ENCODE measurements at regions not wholly inside any gene's neighbourhood (a gene's known extent, or its start where the extent isn't known, plus 50 kb on each side); places are given as distances from the start of the nearest gene placed in this dataset.

- no peak overlapping the region for H3K27ac ChIP-seq (ENCODE audit: low read depth, low read length)
- ChIA-PET POLR2A (no interaction called here), CTCF (no interaction called here)
- H3K9me3 ChIP-seq (ENCODE audit: control insufficient read depth, insufficient read depth, low read length): no peaks in the 10 kb centered on the region
- no peak for DNase-seq (ENCODE audit: low read depth, low spot score)
- no peaks in the 10 kb centered on the region for H3K27me3 ChIP-seq (ENCODE audit: control insufficient read depth, insufficient read depth, low read length)
- H3K4me3 ChIP-seq (ENCODE audit: low read depth, low read length): no peak overlapping the region
- TF ChIP-seq CTCF (IDR thresholded peaks at IDR 0.05; ENCODE audit: low read depth, low read length): no peak
These were observed 368.6 kb upstream of the C2CD4B start for GRCh38 chr15:62533687-62534086.

DNA sequence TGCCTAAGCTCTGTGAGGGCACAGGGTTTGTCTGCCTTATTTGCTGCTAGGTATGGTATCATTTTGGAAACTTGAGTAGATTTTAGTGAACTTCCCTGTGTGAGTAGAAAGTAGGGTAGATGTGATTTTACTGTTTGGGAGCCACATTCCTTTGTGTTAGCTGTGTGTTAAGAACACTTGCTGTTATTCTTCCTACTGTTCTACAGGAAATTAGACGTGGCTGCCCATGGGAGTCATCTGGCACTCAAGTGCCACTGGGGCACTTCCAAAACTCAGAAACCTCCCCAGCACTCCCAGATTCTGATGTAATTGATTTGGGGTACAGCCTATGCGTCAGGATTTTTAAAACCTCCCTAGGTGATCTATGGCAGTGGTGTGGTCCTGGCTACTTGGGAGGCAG is 369.9 kb upstream of the C2CD4B start:
- Histone ChIP-seq H3K27me3 (ENCODE audit: control insufficient read depth, insufficient read depth, low read length) (no peaks in the 10 kb centered on the region), H3K4me3 (ENCODE audit: low read depth, low read length) (no peak overlapping the region), H3K9me3 (ENCODE audit: control insufficient read depth, insufficient read depth, low read length) (no peaks in the 10 kb centered on the region), H3K27ac (ENCODE audit: low read depth, low read length) (peak overlapping the region; percentile 21)
- TF ChIP-seq CTCF (IDR thresholded peaks at IDR 0.05; ENCODE audit: low read depth, low read length): no peak
- no peak for DNase-seq (ENCODE audit: low read depth, low spot score)
- ChIA-PET CTCF (interaction anchor here (1.1 kb wide), 1 partner anchor 14 kb away, joined by 4 read pairs; no protein-coding TSS in a partner anchor), POLR2A (no interaction called here)

GRCh38 chr15:62539236-62539635 is 374.2 kb upstream of the C2CD4B start:
- no peak overlapping the region for H3K27ac ChIP-seq (ENCODE audit: low read depth, low read length)
- CTCF ChIA-PET: no interaction called here
- no peak for DNase-seq (ENCODE audit: low read depth, low spot score)
- no peaks in the 10 kb centered on the region for H3K9me3 ChIP-seq (ENCODE audit: control insufficient read depth, insufficient read depth, low read length)
- POLR2A ChIA-PET: no interaction called here
- no peak overlapping the region for H3K4me3 ChIP-seq (ENCODE audit: low read depth, low read length)
- no peak for TF ChIP-seq CTCF (IDR thresholded peaks at IDR 0.05; ENCODE audit: low read depth, low read length)
- no peaks in the 10 kb centered on the region for H3K27me3 ChIP-seq (ENCODE audit: control insufficient read depth, insufficient read depth, low read length)

GRCh38 chr15:62541250-62541649 is 376.2 kb upstream of the C2CD4B start:
- no peak overlapping the region for H3K4me3 ChIP-seq (ENCODE audit: low read depth, low read length)
- POLR2A ChIA-PET: no interaction called here
- no peak for TF ChIP-seq CTCF (IDR thresholded peaks at IDR 0.05; ENCODE audit: low read depth, low read length)
- CTCF ChIA-PET: no interaction called here
- no peak for DNase-seq (ENCODE audit: low read depth, low spot score)
- no peak overlapping the region for H3K27ac ChIP-seq (ENCODE audit: low read depth, low read length)
- no peaks in the 10 kb centered on the region for H3K27me3 ChIP-seq (ENCODE audit: control insufficient read depth, insufficient read depth, low read length)
- H3K9me3 ChIP-seq (ENCODE audit: control insufficient read depth, insufficient read depth, low read length): no peaks in the 10 kb centered on the region

GRCh38 chr15:62541846-62542245 is 376.8 kb upstream of the C2CD4B start:
- Histone ChIP-seq H3K4me3 (ENCODE audit: low read depth, low read length) (no peak overlapping the region), H3K9me3 (ENCODE audit: control insufficient read depth, insufficient read depth, low read length) (no peaks in the 10 kb centered on the region), H3K27me3 (ENCODE audit: control insufficient read depth, insufficient read depth, low read length) (no peaks in the 10 kb centered on the region), H3K27ac (ENCODE audit: low read depth, low read length) (no peak overlapping the region)
- no peak for DNase-seq (ENCODE audit: low read depth, low spot score)
- no peak for TF ChIP-seq CTCF (IDR thresholded peaks at IDR 0.05; ENCODE audit: low read depth, low read length)
- CTCF ChIA-PET: no interaction called here
- POLR2A ChIA-PET: no interaction called here

Data from AG04450 (cell line).